KBM-7 (cell line): ENCODE measurements at regions not wholly inside any gene's neighbourhood (a gene's known extent, or its start where the extent isn't known, plus 50 kb on each side); places are given as distances from the start of the nearest gene placed in this dataset.
"Not testable (repeated sequence)": the region's sequence is repeated elsewhere in the genome, so short reads cannot be mapped to it uniquely, and the experiment has no call there.

Experiments used
- DNase-seq: peaks from one replicate; pipeline ENCODE4 v3.0.0-alpha.2; 2015
- in situ Hi-C: fragments of 300-500 bp; cut with MboI; formaldehyde crosslinking; loops from 2 replicates; pipeline ENCODE4 v1.14.3; 2020; ENCODE audit warnings: low sequenced_read_pairs, low pct_unique_long_range_greater_than_20kb, mixed read lengths

DNA sequence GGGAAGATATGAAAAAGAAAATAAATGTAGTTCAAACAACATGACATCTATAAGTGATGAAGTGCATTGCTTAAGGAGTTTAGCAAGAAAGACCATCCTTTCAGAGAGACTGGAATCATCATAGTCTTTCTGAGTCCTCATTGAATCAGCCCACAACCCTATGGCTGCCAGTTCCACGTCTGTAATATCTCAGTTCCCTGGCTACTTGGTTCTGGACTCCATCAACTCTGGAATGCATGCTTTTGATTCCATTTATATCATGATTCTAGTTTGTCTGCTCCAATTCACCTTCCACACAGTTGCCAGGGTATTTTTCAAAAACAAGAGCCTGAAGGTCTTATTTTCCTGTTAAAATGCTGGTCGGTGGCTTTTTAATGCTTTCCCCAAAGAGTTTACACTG, 126.4 kb upstream of the MDFIC start:
- in situ Hi-C loops: no loop called here
- DNase-seq: no peak

GRCh38 chr7:114799628-114800028, 122.3 kb upstream of the MDFIC start:
- DNase-seq: no peak
- in situ Hi-C loops: no loop called here

DNA sequence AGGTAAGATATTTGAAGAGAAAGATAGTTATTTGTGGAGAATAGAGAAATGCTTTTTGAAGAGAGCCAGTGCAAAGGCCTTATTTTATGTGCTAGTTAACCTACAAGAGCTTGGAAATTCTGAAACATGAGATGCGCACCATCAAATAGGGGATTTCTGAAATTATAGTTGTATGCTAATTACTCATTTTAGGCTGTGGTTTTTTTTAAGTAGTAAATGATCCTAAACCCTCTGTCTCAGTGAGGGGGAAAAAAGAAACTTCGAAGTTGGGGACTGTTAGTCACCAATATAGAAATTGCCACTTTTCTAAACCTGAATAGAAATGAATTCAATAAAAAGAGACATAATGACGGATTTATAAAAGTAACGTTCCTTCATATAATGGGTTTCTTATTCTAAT, 119.3 kb upstream of the MDFIC start:
- no peak for DNase-seq
- in situ Hi-C loops: no loop called here

- no peak for DNase-seq
- in situ Hi-C loops: no loop called here
Observed at GRCh38 chr7:114806590-114807162, 115.2 kb upstream of the MDFIC start.

DNA sequence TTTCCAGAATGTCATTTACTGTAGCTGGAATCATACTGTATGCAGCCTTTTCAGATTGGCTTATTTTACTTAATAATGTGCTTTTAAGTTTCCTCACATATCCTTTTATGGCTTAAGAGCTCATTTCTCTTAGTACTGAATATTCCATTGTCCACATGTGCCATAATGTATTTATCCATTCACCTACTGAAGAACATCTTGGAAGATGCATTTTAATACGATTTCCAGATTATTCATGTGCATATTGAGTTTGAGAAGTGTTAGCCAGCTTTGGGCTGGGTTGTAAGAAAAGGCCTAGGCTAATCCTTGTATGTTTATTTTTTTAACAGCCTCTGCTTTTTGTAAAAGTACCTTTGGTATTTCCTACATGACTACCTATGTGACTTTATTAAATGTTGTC, 109.3 kb upstream of the MDFIC start:
- DNase-seq: no peak
- in situ Hi-C loops: no loop called here

- no peak for DNase-seq
- in situ Hi-C loops: no loop called here
Observed at GRCh38 chr7:114813624-114814023, 108.3 kb upstream of the MDFIC start.

DNA sequence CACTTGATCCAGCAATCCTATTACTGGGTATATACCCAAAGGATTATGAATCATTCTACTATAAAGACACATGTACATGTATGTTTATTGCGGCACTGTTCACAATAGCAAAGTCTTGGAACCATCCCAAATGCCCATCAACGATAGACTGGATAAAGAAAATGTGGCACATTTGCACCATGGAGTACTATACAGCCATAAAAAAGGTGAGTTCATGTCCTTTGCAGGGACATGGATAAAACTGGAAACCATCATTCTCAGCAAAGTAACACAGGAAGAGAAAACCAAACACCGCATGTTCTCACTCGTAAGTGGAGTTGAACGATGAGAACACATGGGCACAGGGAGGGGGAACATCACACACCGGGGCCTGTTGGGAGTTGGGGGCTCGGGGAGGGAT, 104.9 kb upstream of the MDFIC start:
- DNase-seq, in situ Hi-C loops: not testable (repeated sequence)

DNA sequence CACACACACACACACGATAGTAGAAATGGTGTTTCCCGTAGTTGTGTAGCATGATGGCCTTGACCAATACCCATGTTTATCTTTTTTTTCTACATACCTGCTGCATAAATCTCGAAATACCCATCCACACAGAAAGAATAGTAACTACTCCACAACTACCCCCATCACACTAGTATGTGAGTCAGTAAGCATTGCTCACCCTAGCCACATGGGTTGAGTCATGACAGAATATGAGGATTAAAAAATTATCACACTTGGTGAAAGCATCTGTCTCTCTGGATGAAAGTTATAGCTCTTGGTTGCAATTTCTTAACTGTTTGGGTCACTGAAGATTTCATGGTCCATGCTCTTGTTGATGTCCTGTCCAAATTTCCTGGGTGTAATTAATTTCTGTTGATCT, 103.4 kb upstream of the MDFIC start:
- in situ Hi-C loops: no loop called here
- no peak for DNase-seq

DNA sequence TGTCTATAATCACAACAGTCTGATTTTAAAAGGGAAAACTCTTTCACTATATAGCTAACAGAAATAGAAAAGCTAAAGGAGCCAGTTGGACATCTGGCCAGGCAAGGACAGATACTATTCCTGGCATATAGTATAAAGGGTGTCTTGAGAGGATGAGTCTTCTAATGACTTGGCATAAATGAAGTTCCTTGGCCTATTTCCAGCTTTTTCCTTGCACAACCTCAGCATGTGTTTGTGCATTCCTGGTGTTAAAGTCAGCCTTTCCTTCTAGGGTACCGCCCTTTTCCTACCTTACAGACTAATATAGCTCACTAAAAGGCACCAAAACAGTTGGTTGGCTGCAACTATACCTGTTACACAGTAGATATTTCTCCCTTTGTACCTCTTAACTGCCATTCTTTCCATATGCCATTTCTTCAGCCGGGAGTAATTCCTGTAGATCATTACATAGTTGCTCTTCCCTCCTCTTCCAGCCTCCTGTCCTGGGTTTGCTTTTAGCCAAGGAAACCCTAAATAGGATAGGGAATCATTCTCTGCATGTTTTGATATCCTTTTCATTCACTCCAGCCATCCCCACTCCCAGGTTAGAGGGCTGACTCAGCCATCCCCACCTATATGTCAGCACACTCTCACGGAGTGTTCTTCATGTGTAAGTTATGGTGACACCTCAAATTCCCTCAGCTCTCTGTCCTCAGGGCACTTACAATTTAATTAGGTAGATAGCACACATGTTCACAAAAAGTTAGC, 102.1 kb upstream of the MDFIC start:
- no peak for DNase-seq
- in situ Hi-C loops: no loop called here

- in situ Hi-C loops: no loop called here
Observed at GRCh38 chr7:114821030-114821900, 100.6 kb upstream of the MDFIC start.

GRCh38 chr7:114822131-114822530, 99.8 kb upstream of the MDFIC start:
- in situ Hi-C loops: no loop called here
- DNase-seq: no peak

More at GRCh38 chr7:114821030-114821900, 100.6 kb upstream of the MDFIC start:
- DNase-seq: no peak

DNA sequence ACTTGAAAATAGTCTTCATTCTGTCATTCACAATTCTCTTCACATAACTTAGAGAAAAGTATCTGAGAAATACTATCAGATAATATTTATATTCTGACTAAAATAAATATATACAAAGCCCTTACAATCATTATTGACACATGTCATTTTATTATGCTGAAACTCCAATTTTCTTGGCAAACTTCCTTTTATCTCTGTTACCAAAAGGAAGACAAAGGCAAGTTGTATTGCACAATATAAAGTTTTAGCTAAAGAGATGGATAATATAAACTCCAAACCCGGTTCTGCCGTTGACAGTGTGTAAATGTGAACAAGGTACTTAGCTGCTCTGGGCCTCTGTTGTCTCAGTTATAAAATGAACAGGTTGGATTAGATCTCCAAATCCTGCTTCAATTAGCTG, 99.0 kb upstream of the MDFIC start:
- in situ Hi-C loops: no loop called here
- DNase-seq: no peak

DNA sequence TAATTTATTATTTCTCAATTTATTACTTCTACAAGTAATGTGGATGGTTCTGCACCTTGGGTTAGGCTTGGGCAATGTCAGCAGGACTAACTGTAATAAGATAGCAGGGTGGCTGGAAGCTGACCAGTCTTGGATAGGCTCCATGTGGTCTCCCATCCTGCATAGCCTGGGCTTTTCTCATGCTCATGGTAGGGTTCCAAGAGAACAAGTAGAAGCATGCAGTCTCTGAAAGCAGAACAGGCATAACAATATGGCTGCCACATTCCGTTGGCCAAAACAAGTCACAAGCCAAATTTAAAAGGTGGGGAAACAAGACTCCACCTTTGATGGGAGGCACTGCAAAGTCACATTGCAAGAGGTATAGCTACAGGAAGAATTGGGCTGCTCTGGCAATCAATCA, 98.6 kb upstream of the MDFIC start:
- no peak for DNase-seq
- in situ Hi-C loops: no loop called here

DNA sequence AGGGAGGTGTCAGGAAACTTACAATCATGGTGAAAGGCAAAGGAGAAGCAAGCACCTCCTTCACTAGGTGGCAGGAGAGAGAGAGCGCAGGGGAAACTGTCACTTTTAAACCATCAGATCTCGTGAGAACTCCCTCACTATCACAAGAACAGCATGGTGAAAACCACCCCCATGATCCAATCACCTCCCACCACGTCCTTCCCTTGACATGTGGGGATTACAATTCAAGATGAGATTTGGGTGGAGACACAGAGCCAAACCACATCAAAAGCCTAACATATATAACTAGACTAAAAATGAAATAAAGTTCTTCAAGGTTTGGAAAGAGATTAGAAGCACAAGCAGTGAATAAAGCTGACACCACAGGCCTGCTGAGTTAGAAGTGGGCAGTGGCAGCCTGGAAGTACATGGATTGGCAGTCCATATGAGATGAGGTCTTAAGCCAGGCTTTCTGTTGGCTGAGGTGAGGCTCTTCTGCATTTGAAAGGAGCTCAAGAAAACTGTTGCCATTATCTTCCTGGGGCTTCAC, 96.4 kb upstream of the MDFIC start:
- in situ Hi-C loops: no loop called here
- peak; percentile 18 for DNase-seq

- in situ Hi-C loops: no loop called here
- no peak for DNase-seq
Observed at GRCh38 chr7:114830952-114831351, 90.9 kb upstream of the MDFIC start.

GRCh38 chr7:114832906-114833595, 88.8 kb upstream of the MDFIC start:
- no peak for DNase-seq
- in situ Hi-C loops: no loop called here

GRCh38 chr7:114835303-114835702, 86.6 kb upstream of the MDFIC start:
- in situ Hi-C loops: no loop called here
- no peak for DNase-seq

- in situ Hi-C loops: no loop called here
- DNase-seq: no peak
Observed at GRCh38 chr7:114835861-114836260, 86.0 kb upstream of the MDFIC start.

- no peak for DNase-seq
- in situ Hi-C loops: no loop called here
Observed at GRCh38 chr7:114842551-114843065, 79.3 kb upstream of the MDFIC start.
